ENCODE measurements at regions not wholly inside any gene's neighbourhood (a gene's known extent, or its start where the extent isn't known, plus 50 kb on each side); places are given as distances from the start of the nearest gene placed in this dataset.

DNA sequence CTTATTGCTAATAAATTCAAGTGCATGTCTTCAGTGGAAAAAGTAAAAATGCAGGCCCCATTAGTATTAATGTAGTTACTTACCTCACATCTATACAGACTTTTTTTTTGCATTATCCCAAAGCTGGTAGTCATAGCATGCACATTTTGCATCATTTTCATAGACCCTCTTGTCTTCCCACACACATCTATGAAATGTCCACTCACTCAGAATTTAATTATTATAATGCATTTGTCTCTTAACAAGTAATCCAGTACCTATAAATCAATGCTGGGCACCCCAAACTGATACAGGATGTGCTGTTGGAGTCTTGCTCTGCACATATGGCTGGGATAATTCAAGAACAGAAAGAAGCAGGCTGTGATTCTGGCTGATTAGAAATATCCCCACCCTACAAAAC lies 370.4 kb upstream of the FAT3 start:
- DNase-seq, result no peak

DNA sequence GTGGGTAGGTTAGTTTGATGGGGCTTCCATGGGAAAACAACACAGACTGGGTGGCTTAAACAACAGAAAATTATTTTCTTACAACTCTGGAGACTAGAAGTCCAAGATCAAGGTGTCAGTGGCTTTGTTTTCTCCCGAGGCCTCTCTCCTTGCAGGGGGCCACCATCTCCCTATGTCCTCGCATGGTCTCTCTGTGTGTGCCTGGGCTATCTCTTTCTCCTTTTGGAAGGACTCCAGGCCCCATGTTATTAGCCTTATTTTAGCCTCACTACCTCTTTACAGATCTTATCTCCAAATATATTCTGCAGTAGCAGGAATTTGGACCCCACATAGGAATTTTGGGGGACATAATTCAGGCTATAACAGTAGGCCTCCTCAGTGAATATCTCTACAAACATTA lies 372.7 kb upstream of the FAT3 start:
- DNase-seq, result no peak

DNA sequence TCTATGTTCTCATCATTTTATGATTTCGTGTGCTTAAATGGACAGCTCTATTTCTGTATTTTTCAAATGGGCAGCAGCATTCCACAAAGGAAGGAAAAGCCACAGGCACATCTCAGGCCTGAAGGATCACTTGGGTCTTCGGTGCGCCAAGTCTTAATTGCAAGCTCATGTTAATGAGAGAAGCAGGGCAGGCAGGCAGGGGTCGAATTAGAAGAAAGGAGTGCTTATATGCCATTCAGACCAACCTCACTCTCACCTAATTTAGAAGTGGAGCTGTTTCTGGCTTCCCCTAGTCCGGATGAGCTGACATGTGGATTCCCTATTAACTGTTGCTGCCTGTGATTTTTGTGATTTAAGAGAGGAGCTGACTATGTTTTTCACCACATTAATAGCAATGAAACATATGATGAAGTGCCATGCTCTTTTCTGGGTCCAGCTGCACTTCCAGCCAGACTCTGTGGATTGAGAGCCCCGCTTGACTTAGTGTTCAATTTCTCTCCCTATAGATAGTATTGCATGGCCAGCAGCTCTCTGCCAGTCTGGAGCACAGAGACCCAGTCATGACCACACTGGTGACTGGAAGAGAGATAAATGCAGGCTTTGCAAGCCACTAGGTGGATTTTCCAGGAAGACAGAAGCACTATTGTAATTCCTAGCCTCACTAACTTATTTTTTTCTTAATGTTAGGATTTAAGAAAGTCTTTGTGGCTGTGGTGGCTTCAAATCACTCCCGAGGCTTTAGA lies 373.9 kb upstream of the FAT3 start:
- no peak for DNase-seq

DNA sequence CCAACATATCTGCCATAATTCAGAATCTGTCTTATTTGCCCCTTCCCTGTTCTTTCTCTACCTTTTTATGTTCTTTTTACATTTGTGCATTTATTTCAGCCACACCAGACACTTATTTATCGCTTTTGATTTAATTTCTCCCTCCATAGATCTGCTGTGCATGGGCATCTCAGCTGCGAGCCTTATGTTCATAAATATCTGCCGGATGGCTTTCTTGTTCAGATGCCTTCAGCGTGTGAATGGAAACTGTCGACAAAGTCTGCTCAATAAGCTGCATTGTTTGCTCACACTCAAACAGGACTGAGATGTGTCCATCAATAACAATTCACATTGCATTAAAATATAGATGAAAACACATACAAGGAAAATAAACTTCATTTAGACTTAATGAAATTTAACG lies 374.6 kb upstream of the FAT3 start:
- no peak for DNase-seq

DNA sequence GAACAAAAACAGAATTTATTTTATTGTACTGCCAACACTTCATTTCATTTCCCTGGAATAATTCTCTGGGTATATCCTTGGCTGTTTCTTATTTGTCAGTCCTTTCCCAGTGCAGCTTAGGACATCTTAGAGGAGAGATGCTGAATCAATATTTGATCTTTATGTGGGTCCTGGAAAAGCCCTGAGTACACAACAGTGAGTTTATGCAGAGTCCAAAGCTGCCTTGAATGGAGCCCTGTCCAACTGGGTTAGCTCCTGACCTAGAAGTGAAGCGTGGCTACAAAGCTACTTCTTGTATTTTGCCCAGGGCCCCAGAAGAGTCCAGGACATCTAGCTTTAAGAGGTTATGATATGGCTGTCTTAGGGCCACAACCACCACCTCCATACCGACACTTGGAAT lies 378.0 kb upstream of the FAT3 start:
- DNase-seq, result no peak

DNA sequence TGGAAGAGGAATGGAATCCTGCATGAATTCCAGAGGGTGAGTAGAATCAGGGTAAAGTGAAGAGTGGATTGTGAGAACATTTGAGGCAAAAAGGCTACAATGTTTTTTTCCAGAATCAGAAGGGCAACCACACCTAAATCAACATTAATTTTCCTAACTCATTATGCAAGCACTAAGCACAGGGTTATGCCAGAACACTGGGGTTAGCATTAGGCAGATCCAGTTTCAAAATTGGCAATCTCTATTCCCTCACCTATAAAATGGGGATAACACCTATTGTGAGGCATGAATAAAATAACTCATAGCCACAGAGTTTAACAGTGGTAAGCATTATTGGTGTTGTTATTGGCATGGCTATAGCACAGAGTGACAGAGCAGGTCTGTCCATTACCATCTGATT lies 378.6 kb upstream of the FAT3 start:
- DNase-seq, result no peak

DNA sequence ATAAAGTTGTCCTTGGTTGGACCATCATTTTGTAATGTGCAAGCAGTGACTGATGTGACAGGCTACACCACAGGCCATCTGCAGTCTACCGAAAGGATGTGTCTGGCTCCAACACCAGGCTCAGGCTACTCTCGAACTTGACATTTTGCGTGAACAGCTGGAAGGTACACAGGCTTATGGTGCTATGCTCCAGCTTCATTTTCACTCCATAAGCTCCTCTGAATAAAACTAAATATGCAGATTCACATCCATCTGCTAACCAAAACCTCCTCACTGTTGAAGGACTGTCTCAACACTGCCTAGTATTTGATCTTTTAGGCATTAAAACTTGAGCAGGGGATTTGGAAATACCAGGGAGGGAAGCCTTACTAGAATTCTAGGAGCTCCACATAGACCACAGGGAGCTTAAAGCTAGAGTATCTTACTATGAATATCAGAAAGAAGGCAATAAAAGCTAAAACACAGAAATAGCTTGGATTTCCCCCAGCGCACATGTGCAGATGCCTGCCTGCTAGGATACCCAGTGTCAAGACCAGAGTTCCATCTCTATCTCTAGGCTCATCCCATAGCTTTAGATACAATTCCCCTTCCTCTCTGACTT lies 383.9 kb upstream of the FAT3 start:
- DNase-seq, result no peak

DNA sequence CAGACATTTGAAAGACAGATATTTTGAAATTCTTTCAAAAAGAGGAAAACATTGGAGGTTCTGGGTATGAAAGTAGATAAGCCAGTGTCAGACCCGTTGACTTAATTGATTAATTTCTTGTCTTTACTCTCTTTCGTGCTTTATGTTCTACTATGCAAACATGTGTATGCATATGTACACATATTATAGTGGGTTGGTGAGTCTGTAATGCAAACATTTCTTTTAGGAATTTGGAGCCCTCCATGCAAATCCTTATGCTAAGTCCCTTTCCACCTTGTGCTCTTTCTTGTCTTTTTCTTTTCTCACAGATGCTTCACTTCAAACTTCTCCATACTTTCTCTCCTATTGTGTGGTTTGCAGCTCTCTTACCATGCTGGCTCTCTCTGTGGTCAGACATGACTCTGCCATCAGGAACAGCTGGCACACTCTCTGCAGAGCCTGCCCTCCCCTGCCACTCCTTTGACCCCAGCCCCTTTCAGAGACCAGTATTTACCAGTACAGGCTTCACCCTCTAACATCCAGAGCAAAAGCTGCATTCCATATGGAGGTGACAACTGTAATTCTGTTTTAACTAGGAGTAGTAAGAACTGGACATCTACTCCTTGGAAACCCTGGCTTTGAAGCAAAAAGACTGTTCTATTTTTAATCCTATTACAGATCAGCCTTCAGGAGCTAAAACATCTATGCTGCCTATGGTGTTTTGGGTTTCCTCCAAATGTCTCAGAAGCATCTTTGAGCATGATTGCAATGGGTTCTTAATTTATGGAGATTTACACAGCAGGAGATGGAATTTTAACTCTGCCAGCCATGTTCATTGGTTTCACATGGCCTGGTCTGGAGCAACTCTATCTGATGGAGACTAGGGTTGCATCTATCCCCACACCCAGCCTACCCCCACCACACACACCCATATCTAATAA lies 386.9 kb upstream of the FAT3 start:
- DNase-seq, result no peak

DNA sequence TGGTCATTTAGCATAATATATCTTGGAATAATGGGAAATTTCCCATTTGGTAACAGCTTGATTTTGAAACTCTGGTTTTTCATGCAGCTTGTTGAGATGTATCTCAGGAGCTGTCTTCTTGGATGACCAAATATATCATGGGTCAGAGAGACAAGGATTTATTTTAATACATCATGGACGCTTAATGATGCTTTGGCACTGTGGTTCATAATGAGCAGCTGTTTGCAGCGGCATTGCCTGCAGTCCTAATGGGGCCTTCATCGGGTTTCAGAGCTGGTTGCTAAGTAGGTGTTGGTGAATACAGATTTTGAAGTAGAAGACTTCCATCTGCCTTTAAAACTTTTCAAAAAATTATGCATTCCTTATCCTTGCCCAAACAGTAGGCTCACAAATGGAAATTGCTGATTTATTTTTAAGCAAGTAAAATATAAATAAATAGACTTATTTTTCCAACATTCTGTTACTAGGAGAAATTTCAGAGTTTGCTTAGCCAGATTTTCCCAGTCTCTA lies 389.5 kb upstream of the FAT3 start:
- no peak for DNase-seq

DNA sequence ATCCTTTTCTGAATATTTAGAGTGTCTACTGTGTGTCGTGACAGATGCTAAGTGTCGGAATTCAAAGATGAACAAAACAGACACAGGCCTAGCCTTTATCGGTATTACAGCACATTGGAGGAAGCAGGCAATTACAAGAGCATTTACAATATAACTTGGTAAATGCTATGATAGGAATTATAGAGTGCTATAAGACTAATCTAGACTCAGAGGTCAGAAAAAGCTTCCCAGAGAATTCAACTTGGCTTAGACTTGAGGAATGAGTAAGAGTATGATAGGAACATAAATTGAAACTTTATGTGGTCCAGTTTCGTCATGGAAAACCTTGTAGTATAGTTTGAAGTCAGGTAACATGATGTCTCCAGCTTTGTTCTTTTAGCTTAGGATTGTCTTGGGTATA lies 395.7 kb upstream of the FAT3 start:
- no peak for DNase-seq

DNA sequence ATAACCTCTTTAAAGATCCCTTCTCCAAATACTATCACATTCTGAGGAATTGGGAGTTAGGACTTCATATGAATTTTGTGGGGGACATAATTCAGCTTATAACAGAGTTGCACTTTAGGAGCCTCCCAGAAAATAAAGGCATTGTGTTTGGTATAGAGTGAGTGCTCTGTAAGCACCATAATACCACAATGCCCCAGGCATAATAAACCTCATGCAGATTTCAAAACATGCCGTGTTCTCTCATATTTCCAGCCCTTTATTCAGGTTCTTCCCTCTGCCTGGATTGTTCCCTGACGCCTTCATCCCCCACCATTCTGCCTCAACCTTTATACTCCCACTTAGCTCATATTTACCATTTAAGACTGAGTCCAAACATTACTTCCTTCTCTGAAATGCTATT lies 398.8 kb upstream of the FAT3 start:
- DNase-seq, result no peak

DNA sequence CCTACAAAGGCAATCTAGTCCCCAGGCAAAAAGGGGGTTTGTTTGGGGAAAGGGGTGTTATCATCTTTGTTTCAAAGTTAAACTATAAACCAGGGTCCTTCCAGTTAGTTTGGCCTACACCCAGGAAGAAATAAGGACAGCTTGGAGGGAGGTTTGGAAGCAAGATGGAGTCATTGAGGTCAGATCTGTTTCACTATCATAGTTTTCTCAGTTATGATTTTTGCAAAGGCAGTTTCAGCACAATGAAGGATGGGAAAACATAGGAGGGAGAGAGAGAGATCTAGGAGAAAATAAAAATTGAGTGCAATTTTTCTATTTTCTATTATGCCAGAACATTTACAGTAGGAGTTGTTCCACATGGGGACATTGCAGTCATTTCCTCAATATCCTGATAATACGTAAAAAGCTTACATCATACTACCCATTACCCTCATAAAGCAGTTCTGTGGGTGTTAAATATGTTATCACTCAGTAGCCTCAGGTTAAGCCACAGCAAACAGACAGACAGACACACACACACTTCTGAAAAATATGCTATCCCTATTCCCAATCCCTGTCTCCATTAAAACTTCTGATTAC lies 401.3 kb upstream of the FAT3 start:
- no peak for DNase-seq

DNA sequence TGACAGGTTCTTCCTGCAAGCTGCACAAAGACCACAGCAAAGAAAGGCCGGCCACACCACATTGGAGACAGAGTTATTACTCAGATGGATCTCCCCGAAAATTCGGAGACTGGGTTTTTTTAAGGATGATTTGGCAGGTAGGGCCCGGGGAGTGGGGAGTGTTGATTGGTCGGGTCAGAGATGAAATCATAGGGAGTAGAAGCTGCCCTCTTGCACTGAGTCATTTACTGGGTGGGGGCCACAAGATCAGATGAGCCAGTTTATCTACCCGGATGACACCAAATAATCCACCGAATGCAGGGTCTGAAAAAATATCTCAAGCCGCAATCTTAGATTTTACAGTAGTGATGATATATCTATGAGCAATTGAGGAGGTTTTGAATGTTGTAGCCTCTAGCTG lies 401.8 kb upstream of the FAT3 start:
- no peak for DNase-seq

DNA sequence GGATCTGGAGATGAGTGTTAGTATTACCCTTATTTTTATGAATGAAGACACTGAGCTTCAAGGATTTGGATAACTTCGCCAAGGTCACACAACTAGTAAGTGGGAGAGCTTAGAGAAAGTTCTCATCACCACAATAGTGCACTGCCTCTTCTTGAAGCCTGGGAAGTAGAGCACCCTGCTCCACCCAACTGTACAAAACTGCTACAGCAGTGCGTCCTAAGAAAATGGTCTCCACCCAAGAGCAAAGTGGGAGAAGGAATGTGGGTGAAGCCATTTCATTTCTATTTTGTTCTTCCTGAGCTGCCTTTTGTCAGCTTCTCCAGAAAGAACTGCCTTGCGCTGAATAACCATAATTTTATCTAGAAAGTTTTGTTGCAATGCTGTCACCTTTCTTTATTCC lies 403.9 kb upstream of the FAT3 start:
- no peak for DNase-seq

DNA sequence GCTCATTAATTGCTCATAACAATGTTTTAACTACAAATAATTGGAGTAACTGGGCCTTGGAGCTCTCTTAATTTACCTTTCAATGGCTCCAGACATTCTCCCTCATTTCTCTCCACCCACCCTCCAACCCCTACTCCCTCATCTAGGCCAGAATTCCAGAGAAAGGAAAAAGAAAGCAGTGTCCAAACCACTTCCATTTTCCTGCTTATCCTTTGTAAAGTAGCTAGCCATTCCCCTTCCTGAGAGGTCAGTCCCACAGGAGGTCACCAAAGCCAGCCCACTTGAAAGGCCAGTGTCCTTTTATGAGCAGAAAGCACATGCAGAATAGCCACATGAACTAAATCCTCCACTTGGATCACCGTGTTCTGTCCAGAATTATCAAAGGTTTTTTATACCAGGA lies 404.8 kb upstream of the FAT3 start:
- DNase-seq, result no peak

DNA sequence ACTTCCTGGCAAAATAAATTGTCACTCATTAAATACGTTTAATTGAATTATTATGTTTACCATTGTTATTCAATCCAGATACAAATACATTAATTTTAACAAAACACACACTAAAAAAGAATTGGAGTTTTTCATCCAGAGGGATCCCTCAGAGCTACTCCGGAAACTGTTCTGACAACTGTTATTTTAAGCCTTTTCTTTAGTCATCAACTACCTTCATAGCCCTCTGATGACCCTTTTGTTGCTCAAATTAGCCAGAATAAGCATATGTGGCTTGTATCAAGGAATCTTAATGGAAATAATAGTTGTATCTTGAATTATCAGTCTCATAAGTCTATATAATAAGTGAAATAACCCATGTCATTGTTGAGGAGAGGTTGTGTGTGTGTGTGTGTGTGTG lies 405.4 kb upstream of the FAT3 start:
- no peak for DNase-seq

DNA sequence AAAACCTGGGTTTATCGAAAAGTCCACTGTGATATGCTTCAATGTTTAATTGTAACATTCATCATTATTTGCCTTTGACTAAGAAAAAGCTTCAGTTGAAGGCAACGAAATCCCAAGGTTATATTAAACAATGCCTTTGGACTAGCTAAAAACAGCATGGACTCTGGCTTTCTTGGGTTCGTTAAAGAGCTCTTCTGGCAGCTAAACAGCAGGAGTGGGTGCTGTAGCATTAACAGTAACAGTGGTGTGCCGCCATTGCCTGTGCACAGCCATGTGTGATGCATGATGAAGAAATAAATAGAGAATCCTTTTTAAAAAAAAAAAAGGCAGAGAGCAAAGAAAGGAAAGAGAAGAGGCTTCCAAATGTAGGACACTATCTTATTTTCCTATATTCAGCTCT lies 406.6 kb upstream of the FAT3 start:
- DNase-seq, result no peak

DNA sequence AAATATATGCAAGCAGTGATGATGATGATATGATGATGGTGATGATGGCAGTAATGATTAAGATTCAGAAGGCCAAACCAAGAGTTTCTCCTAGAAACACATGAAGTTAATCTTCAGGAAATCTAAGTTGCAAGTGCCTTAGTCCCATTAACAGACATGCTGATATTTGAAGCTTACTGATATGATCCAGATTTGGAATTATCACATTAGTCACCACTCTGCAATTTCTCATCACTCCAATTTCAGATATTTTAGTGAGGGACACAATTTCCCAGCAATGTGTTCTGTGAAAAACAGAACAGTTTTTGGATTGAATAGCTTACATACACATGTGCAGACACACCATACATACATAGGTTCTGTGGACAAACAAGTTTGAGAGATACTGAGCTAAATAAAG lies 411.4 kb upstream of the FAT3 start:
- no peak for DNase-seq

DNA sequence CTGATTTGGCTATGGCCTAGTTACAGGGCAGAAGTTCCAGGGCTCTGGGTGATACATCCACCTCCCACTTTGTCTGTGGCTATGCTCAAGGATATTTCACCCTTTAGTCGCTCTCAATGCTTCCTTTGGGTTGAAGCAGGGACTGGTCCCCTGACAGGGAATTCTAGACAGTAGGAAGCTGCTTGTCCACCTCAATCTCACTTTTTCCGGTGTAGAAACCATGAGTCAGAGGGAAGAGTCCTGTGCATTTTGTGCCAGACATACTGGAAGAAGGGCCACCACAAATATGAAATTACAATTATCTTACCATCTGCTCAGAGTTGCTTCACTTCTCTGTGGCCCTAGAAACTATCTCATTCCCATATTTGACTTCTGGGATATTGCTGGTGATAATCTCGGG lies 413.7 kb upstream of the FAT3 start:
- DNase-seq, result no peak

DNA sequence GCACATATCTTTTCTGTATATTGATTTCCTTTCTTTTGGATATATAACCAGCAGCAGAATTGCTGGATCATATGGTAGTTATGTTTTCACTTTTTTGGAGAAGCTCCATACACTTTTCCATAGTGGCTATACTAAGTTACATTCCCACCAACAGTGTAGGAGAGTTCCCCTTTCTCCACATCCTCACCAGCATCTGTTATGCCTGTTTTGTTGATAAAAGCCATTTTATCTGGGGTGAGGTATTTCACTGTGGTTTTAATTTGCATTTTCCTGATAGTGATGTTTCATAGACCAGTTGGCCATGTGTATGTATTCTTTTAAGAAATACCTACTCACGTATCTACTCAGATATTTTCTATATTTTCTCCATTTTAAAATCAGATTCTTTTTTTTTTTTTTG lies 419.3 kb upstream of the FAT3 start:
- no peak for DNase-seq

DNA sequence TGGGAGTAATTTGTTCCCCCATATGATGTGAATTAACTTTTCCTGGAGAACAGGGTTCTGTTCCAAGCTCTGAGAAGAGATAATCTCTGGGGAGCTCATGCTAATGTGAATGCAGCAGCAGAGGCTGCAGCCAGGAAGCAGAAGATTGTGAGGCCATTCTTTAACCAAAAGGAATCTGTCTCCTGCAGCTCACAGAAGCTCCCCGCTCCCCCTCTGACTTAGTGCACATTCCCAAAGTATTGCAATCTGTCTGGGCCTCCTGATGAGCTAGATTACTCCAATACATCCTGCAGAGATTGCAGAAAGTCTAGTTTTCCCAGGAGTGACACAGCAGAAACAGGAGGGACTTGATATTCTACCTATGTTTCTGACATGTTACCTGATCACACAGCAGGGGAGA lies 420.6 kb upstream of the FAT3 start:
- no peak for DNase-seq

DNA sequence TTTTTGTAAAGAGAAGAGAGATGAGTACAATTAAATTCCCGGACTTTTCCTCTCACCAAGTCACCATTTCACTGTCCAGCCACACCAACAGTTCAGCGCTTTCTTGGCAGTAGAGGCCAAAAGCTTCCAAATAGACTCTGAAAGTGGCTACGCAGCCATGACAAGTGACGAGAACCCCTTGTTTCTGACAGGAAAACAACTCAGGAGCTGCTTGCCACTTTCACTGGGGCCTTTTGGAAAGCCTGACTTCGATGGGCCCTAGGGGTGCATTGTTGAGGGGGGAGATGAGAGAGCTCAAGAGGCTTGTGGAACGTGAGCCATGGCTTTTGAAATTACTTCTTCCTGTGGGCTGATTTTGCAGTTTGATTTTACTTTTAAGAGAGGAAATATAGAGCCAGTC lies 422.1 kb upstream of the FAT3 start:
- no peak for DNase-seq

DNA sequence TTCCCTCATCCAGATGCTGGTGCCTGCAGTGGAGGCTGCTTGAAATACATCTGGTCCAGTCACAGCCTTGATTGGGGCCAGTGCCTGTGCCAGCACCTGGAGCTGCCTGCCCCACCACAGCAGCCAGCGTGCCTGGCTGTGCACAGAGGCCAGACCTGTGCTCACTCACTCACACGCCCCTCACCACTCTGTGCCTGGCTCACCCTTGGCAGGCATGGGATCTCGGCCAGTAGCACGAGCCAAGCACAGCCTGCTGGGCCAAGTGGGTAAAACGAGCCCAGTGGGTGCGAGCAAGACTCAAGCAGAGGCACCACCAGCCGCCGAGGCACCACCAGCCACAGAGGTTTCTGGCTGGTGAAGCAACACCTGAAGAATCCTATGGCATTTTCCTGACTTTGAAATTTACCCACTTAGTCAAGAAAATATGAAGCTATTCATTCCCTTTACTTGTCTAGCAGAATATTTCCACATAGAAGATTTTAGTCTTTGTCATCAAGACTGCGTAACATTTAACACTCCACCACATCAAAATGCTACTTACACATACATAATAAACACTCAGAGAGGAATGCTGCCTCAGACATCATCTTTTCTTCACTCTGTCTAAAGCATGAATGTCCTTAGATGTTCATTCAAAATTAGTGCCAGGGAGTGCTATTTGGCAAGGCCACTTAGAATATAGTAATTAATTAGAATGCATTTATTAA lies 424.3 kb upstream of the FAT3 start:
- DNase-seq, result no peak

All from NCI-H1417 treated with DMSO at 0.1 percent for 48 hours (cell line).